Endothelial cell of umbilical vein (primary cell): ENCODE measurements at regions not wholly inside any gene's neighbourhood (a gene's known extent, or its start where the extent isn't known, plus 50 kb on each side); places are given as distances from the start of the nearest gene placed in this dataset.

Source experiments
- BruUV-seq: library from RNA; stranded (reverse); fragments of 400-500 nt; replicated peaks from 2 replicates; lab custom pipeline; 2021; lab: Mats Ljungman, UMichigan
- CTCF ChIA-PET: fragments of 300-600, 350-600 bp; sonication (Branson Sonifier 250); formaldehyde crosslinking; loops from one replicate; lab custom pipeline; 2021; ENCODE audit warnings: antibody characterized with exemption, inconsistent platforms; lab: Charles Lee
- POLR2A ChIA-PET: fragments of 300-600, 350-600 bp; sonication (Branson Sonifier 250); formaldehyde crosslinking; loops from one replicate; lab custom pipeline; 2021; ENCODE audit warnings: antibody characterized with exemption, inconsistent platforms; lab: Charles Lee
- DNase-seq: peaks from one replicate; pipeline ENCODE4 v3.0.0-alpha.2; 2011; ENCODE audit warnings: low read depth, low spot score
- FAIRE-seq: peaks from 2 replicates; lab custom pipeline; 2011; peaks lifted over from hg19 to GRCh38; lab: Jason Lieb, UNC
- H2AFZ ChIP-seq: 2 replicates; pipeline ENCODE4 v1.6.0; 2012; ENCODE audit warnings: low read depth, low read length, control low read depth, inconsistent platforms
- H3K27ac ChIP-seq: 2 replicates; pipeline ENCODE4 v1.5.1; 2011; ENCODE audit warnings: low read depth, mild to moderate bottlenecking, control low read depth, low read length, moderate library complexity; ENCODE audit not compliant: insufficient read depth
- H3K27me3 ChIP-seq, 2 experiments: 2 replicates each; pipeline versions ENCODE4 v1.6.0 to v1.6.1; 2011; ENCODE audit warnings: low read length in 2 of 2, mixed read lengths in 1 of 2; ENCODE audit not compliant: control insufficient read depth in 2 of 2, insufficient read depth in 2 of 2
- H3K36me3 ChIP-seq, 2 experiments: 2 replicates in 1 of 2; 3 replicates in 1 of 2; pipeline ENCODE4 v1.5.1; 2011; ENCODE audit warnings: low read length in 2 of 2, mild to moderate bottlenecking in 1 of 2, moderate library complexity in 1 of 2; ENCODE audit not compliant: control insufficient read depth in 2 of 2, insufficient read depth in 2 of 2; ENCODE audit errors: extremely low read depth in 1 of 2
- H3K4me1 ChIP-seq: 3 replicates; pipeline ENCODE4 v1.5.1; 2011; ENCODE audit warnings: mild to moderate bottlenecking, low read length; ENCODE audit not compliant: control insufficient read depth, insufficient read depth; ENCODE audit errors: extremely low read depth
- H3K4me2 ChIP-seq: 2 replicates; pipeline ENCODE4 v1.6.1; 2011; ENCODE audit warnings: low read length, control low read depth, mixed read lengths; ENCODE audit not compliant: insufficient read depth
- H3K4me3 ChIP-seq, 3 experiments: fragments of 200-600 bp in 1 of 3; sonication (generic), shearing (Covaris generic) in 1 of 3; replicated peaks in 1 of 3; 2 replicates each; pipeline ENCODE4 v1.5.1; 2011 to 2016; ENCODE audit warnings: control low read depth in 3 of 3, low read length in 3 of 3, mild to moderate bottlenecking in 2 of 3, inconsistent platforms in 1 of 3, low read depth in 1 of 3, moderate library complexity in 1 of 3; ENCODE audit not compliant: insufficient read depth in 1 of 3
- H3K79me2 ChIP-seq: 2 replicates; pipeline ENCODE4 v1.6.0; 2012; ENCODE audit warnings: low read length, inconsistent platforms; ENCODE audit not compliant: control insufficient read depth, insufficient read depth
- H3K9ac ChIP-seq: replicated peaks from 2 replicates; pipeline ENCODE3; 2011; ENCODE audit warnings: low read length, control low read depth; ENCODE audit not compliant: insufficient read depth; ENCODE audit errors: extremely low read depth
- H3K9me1 ChIP-seq: replicated peaks from 3 replicates; pipeline ENCODE4 v1.6.0; 2011; ENCODE audit warnings: mild to moderate bottlenecking, low read length; ENCODE audit not compliant: control insufficient read depth, insufficient read depth; ENCODE audit errors: extremely low read depth
- H3K9me3 ChIP-seq: replicated peaks from 2 replicates; pipeline ENCODE4 v1.5.1; 2012; ENCODE audit warnings: low read length, inconsistent platforms; ENCODE audit not compliant: control insufficient read depth, insufficient read depth
- H4K20me1 ChIP-seq: replicated peaks from 2 replicates; pipeline ENCODE3; 2011; ENCODE audit warnings: mild to moderate bottlenecking, low read length; ENCODE audit not compliant: control insufficient read depth, insufficient read depth; ENCODE audit errors: extremely low read depth
- CTCF ChIP-seq, 2 donors: IDR thresholded peaks; 1 replicate in 1 of 2; 2 replicates in 1 of 2; pipeline ENCODE4 v1.5.1; 2011; ENCODE audit warnings: low read length in 2 of 2, mild to moderate bottlenecking in 2 of 2, moderate library complexity in 2 of 2, control low read depth in 1 of 2, inconsistent platforms in 1 of 2, low read depth in 1 of 2; ENCODE audit not compliant: insufficient read depth in 1 of 2; ENCODE audit errors: extremely low read depth in 1 of 2
- EZH2 ChIP-seq: IDR thresholded peaks from 2 replicates; pipeline ENCODE4 v1.6.1; 2012; ENCODE audit warnings: borderline replicate concordance, low read depth, mild to moderate bottlenecking, moderate library complexity, low read length, inconsistent platforms; ENCODE audit not compliant: severe bottlenecking
- FOS ChIP-seq: IDR thresholded peaks from 2 replicates; pipeline ENCODE4 v1.6.1; 2011; ENCODE audit warnings: mild to moderate bottlenecking, low read length, moderate library complexity, borderline replicate concordance; ENCODE audit not compliant: insufficient read depth
- GATA2 ChIP-seq: IDR thresholded peaks from 2 replicates; pipeline ENCODE4 v1.7.0; 2011; ENCODE audit warnings: low read depth, mild to moderate bottlenecking, moderate library complexity, mixed read lengths, low read length; ENCODE audit not compliant: insufficient read length, insufficient read depth
- JUN ChIP-seq: IDR thresholded peaks from 2 replicates; pipeline ENCODE4 v1.6.1; 2011; ENCODE audit warnings: borderline replicate concordance, low read depth; ENCODE audit not compliant: insufficient read length, insufficient read depth
- MAX ChIP-seq: IDR thresholded peaks from 2 replicates; pipeline ENCODE4 v1.6.1; 2011; ENCODE audit not compliant: insufficient read depth, insufficient read length
- MYC ChIP-seq: IDR thresholded peaks from one replicate; pipeline ENCODE4 v1.6.1; 2011; ENCODE audit warnings: mild to moderate bottlenecking, low read depth, low read length
- POLR2A ChIP-seq: IDR thresholded peaks from 2 replicates; pipeline ENCODE4 v1.6.1; 2012; ENCODE audit warnings: low read depth, mild to moderate bottlenecking, control low read depth, low read length
- POLR2AphosphoS5 ChIP-seq: IDR thresholded peaks from 2 replicates; pipeline ENCODE4 v1.6.1; 2012; ENCODE audit warnings: low read depth, mild to moderate bottlenecking, control low read depth, low read length, moderate library complexity; ENCODE audit not compliant: insufficient read depth
- dilution Hi-C: fragments of 300-500 bp; cut with MboI; formaldehyde crosslinking; loops from one replicate; pipeline ENCODE4 v1.15.0; 2019; ENCODE audit warnings: low sequenced_read_pairs; ENCODE audit not compliant: extremely low pct_ligation_motif_present
- intact Hi-C: fragments of 100-400 bp; cut with micrococcal nuclease; formaldehyde crosslinking; loops from one replicate; pipeline ENCODE4 v1.10.0; 2022

- no peak overlapping the region for H2AFZ ChIP-seq
- intact Hi-C loops (no loop called here), dilution Hi-C loops (no loop called here)
- no TSS peak for BruUV-seq
- H3K79me2 ChIP-seq: no peaks in the 10 kb centered on the region
- H3K9me3 ChIP-seq: no peaks in the 10 kb centered on the region
- TF ChIP-seq GATA2 (no peak), FOS (no peak), POLR2AphosphoS5 (no peak), EZH2 (no peak), CTCF (IDR thresholded peaks at IDR 0.05; ENCODE audit: extremely low read depth in 1 of 2, insufficient read depth in 1 of 2, low read depth in 1 of 2, low read length in 2 of 2) (no peak), MYC (no peak), MAX (no peak), POLR2A (no peak), JUN (no peak)
- no peaks in the 10 kb centered on the region for H3K36me3 ChIP-seq
- DNase-seq (peak; percentile 54), FAIRE-seq (peak; percentile 55)
- ChIA-PET CTCF (interaction anchor here (0.6 to 1.7 kb wide), 11 partner anchors 9 to 294 kb away, joined by 3 to 7 read pairs (median 3); no protein-coding TSS in a partner anchor), POLR2A (no interaction called here)
- H3K27me3 ChIP-seq: no peaks in the 10 kb centered on the region
- H3K4me1 ChIP-seq: peaks cover 5% of the 10 kb centered on the region
- no peaks in the 10 kb centered on the region for H3K9me1 ChIP-seq
- peak overlapping the region; percentile 4 for H3K4me2 ChIP-seq
- no peak overlapping the region for H3K9ac ChIP-seq
- no peaks in the 10 kb centered on the region for H4K20me1 ChIP-seq
- H3K4me3 ChIP-seq: no peak overlapping the region
- no peak overlapping the region for H3K27ac ChIP-seq
These were observed 206.6 kb upstream of the RBMS1 start for GRCh38 chr2:160700021-160700814.
